ENCODE measurements at regions not wholly inside any gene's neighbourhood (a gene's known extent, or its start where the extent isn't known, plus 50 kb on each side); places are given as distances from the start of the nearest gene placed in this dataset.
"Not testable (repeated sequence)": the region's sequence is repeated elsewhere in the genome, so short reads cannot be mapped to it uniquely, and the experiment has no call there.

GRCh38 chr2:58727981-58728656 is 487.0 kb upstream of the FANCL start:
- DNase-seq (ENCODE audit: low read depth) = no peak

GRCh38 chr2:58721912-58722591 is 480.9 kb upstream of the FANCL start:
- no peak for DNase-seq (ENCODE audit: low read depth)

- DNase-seq (ENCODE audit: low read depth) = no peak
Measured at GRCh38 chr2:58720770-58721697, 479.9 kb upstream of the FANCL start.

GRCh38 chr2:58720033-58720769 is 479.1 kb upstream of the FANCL start:
- no peak for DNase-seq (ENCODE audit: low read depth)

GRCh38 chr2:58715344-58715743 is 474.2 kb upstream of the FANCL start:
- no peak for DNase-seq (ENCODE audit: low read depth)

- DNase-seq (ENCODE audit: low read depth) = no peak
Measured at GRCh38 chr2:58714238-58714637, 473.1 kb upstream of the FANCL start.

GRCh38 chr2:58710795-58711279 is 469.7 kb upstream of the FANCL start:
- DNase-seq (ENCODE audit: low read depth) = no peak

- DNase-seq (ENCODE audit: low read depth) = no peak
Measured at GRCh38 chr2:58709687-58710354, 468.7 kb upstream of the FANCL start.

GRCh38 chr2:58709274-58709673 is 468.1 kb upstream of the FANCL start:
- DNase-seq (ENCODE audit: low read depth) = no peak

- no peak for DNase-seq (ENCODE audit: low read depth)
Measured at GRCh38 chr2:58708565-58708964, 467.4 kb upstream of the FANCL start.

GRCh38 chr2:58702302-58702885 is 461.3 kb upstream of the FANCL start:
- DNase-seq (ENCODE audit: low read depth) = no peak

GRCh38 chr2:58701688-58702301 is 460.7 kb upstream of the FANCL start:
- DNase-seq (ENCODE audit: low read depth) = no peak

- no peak for DNase-seq (ENCODE audit: low read depth)
Measured at GRCh38 chr2:58700591-58700990, 459.5 kb upstream of the FANCL start.

GRCh38 chr2:58699411-58699810 is 458.3 kb upstream of the FANCL start:
- DNase-seq (ENCODE audit: low read depth) = no peak

GRCh38 chr2:58698620-58699019 is 457.5 kb upstream of the FANCL start:
- DNase-seq (ENCODE audit: low read depth) = no peak

GRCh38 chr2:58694114-58694513 is 453.0 kb upstream of the FANCL start:
- not testable (repeated sequence) for DNase-seq (ENCODE audit: low read depth)

- not testable (repeated sequence) for DNase-seq (ENCODE audit: low read depth)
Measured at GRCh38 chr2:58691041-58691440, 449.9 kb upstream of the FANCL start.

GRCh38 chr2:58688813-58689212 is 447.7 kb upstream of the FANCL start:
- no peak for DNase-seq (ENCODE audit: low read depth)

GRCh38 chr2:58686776-58687175 is 445.7 kb upstream of the FANCL start:
- DNase-seq (ENCODE audit: low read depth) = no peak

- DNase-seq (ENCODE audit: low read depth) = no peak
Measured at GRCh38 chr2:58680755-58681310, 439.7 kb upstream of the FANCL start.
